Central memory CD8-positive, alpha-beta T cell (primary cell): ENCODE measurements at regions not wholly inside any gene's neighbourhood (a gene's known extent, or its start where the extent isn't known, plus 50 kb on each side); places are given as distances from the start of the nearest gene placed in this dataset.
"Not testable (repeated sequence)": the region's sequence is repeated elsewhere in the genome, so short reads cannot be mapped to it uniquely, and the experiment has no call there.

Experiments used
- ATAC-seq: fragments of 150-1000 bp; cut with Tn5 transposase; replicated peaks from 2 replicates; pipeline ENCODE4 v1.10.0; 2022; ENCODE audit warnings: mild to moderate bottlenecking, moderate FRiP score, moderate number of reproducible peaks; ENCODE audit not compliant: poor library complexity, severe bottlenecking; ENCODE audit errors: extremely low read depth
- DNase-seq, 2 donors: peaks; one replicate each; pipeline ENCODE4 v3.0.0; 2021; ENCODE audit warnings: low spot score in 2 of 2
- H3K27ac Mint-ChIP-seq: one replicate; pipeline ENCODE4 v1.8.0; 2022; ENCODE audit warnings: low read depth, mild to moderate bottlenecking, moderate library complexity, mixed read lengths
- H3K27me3 Mint-ChIP-seq: one replicate; pipeline ENCODE4 v1.8.0; 2022; ENCODE audit warnings: mixed read lengths
- H3K36me3 Mint-ChIP-seq: one replicate; pipeline ENCODE4 v1.8.0; 2022; ENCODE audit warnings: mild to moderate bottlenecking, moderate library complexity, mixed read lengths; ENCODE audit not compliant: insufficient read depth
- H3K4me1 Mint-ChIP-seq: one replicate; pipeline ENCODE4 v1.8.0; 2022; ENCODE audit warnings: mixed read lengths
- H3K4me3 Mint-ChIP-seq: one replicate; pipeline ENCODE4 v1.8.0; 2022; ENCODE audit warnings: mild to moderate bottlenecking, moderate library complexity, mixed read lengths
- H3K9me3 Mint-ChIP-seq: one replicate; pipeline ENCODE4 v1.8.0; 2022; ENCODE audit warnings: mixed read lengths

DNA sequence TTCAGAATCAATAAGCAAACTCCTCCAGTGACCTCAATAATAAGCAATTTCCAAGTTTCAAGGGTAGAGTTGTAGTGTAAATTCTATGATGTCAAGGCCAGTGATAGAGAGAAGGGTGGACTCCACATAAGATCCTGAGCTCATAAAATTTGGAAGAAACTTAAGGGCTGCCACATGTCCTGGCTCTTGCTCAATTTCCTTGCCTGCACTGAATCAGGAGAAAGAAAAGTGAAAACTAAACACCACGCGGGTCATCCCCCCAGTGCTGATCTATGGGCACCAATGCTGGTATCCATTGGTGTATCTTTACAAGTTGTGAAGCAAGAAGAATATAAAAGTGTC is 392.0 kb upstream of the INTU start:
- Mint-ChIP-seq H3K27me3 (no peaks in the 10 kb centered on the region), H3K4me1 (no peaks in the 10 kb centered on the region), H3K4me3 (no peak overlapping the region), H3K27ac (no peak overlapping the region), H3K36me3 (no peaks in the 10 kb centered on the region), H3K9me3 (peaks cover 6% of the 10 kb centered on the region)
- DNase-seq: no peak
- ATAC-seq: no peak

DNA sequence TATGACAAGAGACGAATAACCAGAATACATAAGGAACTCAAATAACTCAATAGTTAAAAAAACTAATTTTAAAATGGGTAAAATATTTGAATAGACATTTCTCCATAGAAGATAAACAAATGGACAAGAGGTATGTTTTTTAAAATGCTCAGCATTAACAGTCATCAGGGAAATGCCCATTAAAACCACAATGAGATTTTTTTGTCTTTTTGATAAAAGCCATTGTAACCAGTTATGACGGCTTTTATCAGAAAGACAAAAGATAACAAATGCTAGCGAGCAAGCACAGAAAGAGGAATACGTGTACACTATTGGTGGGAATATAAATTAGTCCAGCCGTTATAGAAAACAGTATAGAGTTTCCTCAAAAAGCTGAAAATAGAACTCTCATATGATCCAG is 388.2 kb upstream of the INTU start:
- Mint-ChIP-seq H3K9me3 (peaks cover 28% of the 10 kb centered on the region), H3K4me3 (no peak overlapping the region), H3K27me3 (no peaks in the 10 kb centered on the region), H3K36me3 (no peaks in the 10 kb centered on the region), H3K27ac (no peak overlapping the region), H3K4me1 (no peaks in the 10 kb centered on the region)
- ATAC-seq (no peak), DNase-seq (no peak)

DNA sequence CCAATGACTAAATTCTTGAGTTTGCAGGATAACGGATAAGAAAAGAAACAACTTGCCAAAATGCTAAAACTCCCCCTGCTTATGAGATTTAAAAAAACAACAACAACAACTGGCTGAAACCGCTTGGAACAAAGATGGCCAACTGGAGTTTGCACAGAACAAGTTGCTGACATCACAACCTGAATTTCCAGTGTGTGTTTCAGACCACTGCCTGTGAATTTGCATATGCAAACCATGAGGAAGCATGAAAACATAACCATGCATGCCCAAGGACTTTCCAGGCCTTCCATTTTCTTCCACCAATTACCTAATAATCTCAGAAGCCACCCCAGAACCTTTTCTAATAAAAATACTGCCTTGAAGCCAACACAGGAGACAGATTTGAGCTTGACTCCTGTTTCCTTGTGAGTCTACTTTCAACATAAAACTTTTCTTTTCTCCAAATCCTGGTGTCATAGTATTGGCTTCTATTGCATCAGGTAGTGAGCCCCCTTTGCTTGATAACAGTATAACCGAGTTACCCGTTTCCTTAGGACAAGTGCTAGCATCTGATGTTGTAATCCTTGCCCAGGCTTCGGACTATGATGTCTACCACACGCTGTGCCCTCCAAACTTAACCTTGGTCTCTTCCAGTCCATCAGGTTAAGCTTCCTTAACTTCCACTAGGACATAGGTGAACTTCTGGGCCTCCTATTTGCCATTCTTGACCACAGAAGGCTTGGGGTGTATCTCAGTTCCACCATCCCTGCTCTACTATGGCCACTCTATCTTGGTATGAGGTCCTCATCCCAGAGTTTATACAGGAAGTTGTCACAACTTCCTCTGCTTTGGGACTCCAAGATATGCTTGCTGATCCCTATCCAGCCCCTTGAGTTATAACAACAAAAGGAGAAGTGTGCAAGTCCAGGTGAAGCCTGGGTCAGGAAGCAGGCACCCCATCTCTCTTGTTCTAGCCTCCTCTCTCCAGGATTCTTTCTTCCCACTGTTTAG is 385.5 kb upstream of the INTU start:
- H3K27ac Mint-ChIP-seq: no peak overlapping the region

DNA sequence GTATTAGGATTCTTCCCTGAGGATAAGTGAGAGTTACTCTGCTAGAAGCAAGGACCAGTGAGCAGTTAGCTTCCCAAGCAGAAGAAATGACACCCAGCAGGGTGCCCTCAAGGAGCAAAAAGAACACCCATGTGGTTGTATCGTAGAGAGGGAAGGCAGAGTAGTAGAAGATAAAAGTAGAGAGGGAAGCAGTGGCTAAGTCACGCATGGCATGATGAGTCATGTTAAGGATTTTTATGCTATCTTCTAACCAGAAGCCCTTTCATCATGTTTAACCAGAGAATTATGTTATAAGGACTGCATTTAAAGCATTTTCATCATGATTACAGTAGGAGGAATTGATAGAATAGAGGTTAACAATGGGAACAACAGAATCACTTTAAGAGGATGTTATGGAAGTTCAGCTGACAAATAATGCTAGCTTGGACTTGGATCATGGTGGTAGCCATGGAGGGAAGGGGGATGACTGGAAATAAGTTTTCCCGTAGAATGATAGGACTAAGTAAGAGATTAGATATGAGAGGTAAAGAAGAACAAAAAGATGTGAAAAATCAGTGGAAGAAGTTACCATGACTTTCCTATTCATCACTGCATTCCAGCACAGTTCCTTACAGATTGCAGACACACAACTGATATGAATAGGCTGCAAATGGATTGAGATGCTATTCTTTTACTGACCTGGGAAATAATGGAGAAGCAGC is 383.5 kb upstream of the INTU start:
- Mint-ChIP-seq H3K4me3 (no peak overlapping the region), H3K36me3 (no peaks in the 10 kb centered on the region), H3K27me3 (no peaks in the 10 kb centered on the region), H3K27ac (no peak overlapping the region), H3K9me3 (peaks cover 30% of the 10 kb centered on the region), H3K4me1 (no peaks in the 10 kb centered on the region)
- DNase-seq: no peak
- no peak for ATAC-seq

More for the DNA sequence above, 385.5 kb upstream of the INTU start:
- Mint-ChIP-seq H3K4me3 (no peak overlapping the region), H3K27me3 (no peaks in the 10 kb centered on the region), H3K9me3 (peaks cover 30% of the 10 kb centered on the region), H3K4me1 (no peaks in the 10 kb centered on the region), H3K36me3 (no peaks in the 10 kb centered on the region)
- ATAC-seq: no peak
- DNase-seq: no peak

DNA sequence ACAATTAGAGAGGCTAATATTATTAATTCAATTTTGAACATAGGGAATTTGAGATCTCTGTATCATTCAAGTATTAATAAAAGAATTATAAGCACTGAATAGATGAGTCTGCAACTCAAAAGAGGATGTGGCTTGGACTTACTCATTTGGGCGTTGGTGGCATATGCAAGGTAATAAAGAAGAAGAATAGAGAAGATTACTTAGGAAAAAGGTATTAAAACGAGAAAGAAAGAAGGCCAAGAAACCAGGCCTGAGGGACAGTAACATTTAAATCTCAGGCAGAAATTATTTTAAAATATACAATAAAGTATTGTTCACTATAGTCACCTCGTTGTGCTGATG is 383.0 kb upstream of the INTU start:
- no peaks in the 10 kb centered on the region for H3K4me1 Mint-ChIP-seq
- H3K27me3 Mint-ChIP-seq: no peaks in the 10 kb centered on the region
- H3K9me3 Mint-ChIP-seq: peaks cover 30% of the 10 kb centered on the region
- H3K36me3 Mint-ChIP-seq: no peaks in the 10 kb centered on the region
- H3K4me3 Mint-ChIP-seq: no peak overlapping the region
- ATAC-seq (no peak), DNase-seq (no peak)
- no peak overlapping the region for H3K27ac Mint-ChIP-seq

DNA sequence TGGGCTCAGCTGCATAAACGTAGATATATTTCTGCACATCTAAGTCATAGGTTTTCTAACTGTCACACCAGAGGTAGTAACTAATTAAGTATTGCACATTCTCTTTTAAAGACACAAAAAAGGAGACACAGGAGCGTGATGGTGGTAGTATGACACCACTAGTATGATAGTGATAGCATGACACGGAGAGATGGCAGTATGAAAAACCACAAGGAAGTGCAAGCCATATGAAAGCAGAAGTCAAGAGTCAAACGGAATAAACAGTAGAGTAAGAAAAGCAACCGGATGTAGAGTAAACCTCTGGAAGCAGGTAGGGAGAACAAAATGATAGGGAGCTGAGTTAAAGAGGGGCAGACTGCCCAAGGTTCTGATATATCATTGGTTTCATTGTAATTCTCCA is 382.2 kb upstream of the INTU start:
- no peak for ATAC-seq
- no peak for DNase-seq
- Mint-ChIP-seq H3K27ac (no peak overlapping the region), H3K36me3 (no peaks in the 10 kb centered on the region), H3K9me3 (peaks cover 30% of the 10 kb centered on the region), H3K27me3 (no peaks in the 10 kb centered on the region), H3K4me3 (no peak overlapping the region), H3K4me1 (no peaks in the 10 kb centered on the region)

DNA sequence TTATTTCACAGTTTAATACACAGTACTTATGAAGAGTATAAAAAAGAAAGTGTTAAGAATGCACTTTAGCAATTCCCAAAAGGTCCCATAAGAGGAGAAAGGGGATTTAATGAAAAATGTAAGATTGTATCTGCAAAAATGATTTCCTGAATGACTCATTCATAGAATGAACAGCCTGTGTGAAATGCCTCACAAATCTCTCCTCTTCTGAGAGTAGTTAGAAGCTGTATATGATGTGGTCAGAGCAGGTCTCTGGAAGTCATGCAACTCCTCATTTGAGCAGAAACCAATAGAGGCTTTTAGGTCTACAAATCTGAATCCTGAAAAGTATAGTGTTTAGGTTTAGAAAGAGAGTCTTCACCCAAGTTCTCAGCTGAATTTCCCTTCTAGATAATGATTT is 381.3 kb upstream of the INTU start:
- no peak for ATAC-seq
- Mint-ChIP-seq H3K4me1 (no peaks in the 10 kb centered on the region), H3K27me3 (no peaks in the 10 kb centered on the region), H3K27ac (no peak overlapping the region), H3K4me3 (no peak overlapping the region), H3K36me3 (no peaks in the 10 kb centered on the region), H3K9me3 (peaks cover 30% of the 10 kb centered on the region)
- no peak for DNase-seq

DNA sequence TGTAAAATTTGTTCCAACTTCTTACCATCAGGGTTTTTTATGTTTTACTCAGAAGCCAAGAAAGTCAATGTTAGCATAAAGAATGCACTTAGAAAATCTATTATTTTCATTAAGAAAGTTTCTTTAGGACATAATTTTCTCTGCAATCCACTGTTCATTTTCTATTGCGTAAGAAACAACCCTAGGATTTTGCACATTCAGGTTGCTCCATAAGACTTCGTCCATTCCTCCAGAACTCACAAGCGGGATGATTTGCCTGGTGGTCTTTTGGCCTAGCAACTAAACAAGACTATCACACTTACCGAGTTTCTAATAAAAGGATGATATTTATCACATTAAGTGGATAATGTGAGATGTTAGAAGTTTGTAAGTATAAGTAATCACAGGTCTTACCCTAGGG is 376.3 kb upstream of the INTU start:
- Mint-ChIP-seq H3K4me1 (no peaks in the 10 kb centered on the region), H3K27me3 (no peaks in the 10 kb centered on the region), H3K27ac (no peak overlapping the region), H3K9me3 (peaks cover 8% of the 10 kb centered on the region), H3K4me3 (no peak overlapping the region), H3K36me3 (no peaks in the 10 kb centered on the region)
- DNase-seq (no peak), ATAC-seq (no peak)

DNA sequence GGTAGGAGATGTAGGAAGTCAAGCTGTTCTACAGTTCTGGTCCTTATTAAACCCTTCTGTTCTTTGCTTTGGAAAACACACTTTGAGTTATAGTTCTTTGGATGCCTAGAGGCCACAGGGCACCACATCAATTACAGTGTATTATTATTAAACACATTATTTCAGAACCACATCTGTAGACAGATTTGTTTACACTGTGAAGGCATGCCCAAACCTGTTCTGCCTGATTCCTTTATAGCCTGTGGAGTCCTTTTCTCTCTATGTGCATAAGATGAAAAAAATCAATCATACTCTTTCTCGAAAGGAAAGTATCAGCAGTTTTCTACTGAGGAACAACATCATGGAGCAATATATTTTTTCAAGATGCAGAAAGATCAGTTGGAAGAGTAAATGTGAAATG is 371.3 kb upstream of the INTU start:
- peaks cover 14% of the 10 kb centered on the region for H3K9me3 Mint-ChIP-seq
- no peak overlapping the region for H3K27ac Mint-ChIP-seq
- no peak overlapping the region for H3K4me3 Mint-ChIP-seq
- DNase-seq (no peak), ATAC-seq (no peak)
- no peaks in the 10 kb centered on the region for H3K4me1 Mint-ChIP-seq
- no peaks in the 10 kb centered on the region for H3K36me3 Mint-ChIP-seq
- H3K27me3 Mint-ChIP-seq: no peaks in the 10 kb centered on the region

DNA sequence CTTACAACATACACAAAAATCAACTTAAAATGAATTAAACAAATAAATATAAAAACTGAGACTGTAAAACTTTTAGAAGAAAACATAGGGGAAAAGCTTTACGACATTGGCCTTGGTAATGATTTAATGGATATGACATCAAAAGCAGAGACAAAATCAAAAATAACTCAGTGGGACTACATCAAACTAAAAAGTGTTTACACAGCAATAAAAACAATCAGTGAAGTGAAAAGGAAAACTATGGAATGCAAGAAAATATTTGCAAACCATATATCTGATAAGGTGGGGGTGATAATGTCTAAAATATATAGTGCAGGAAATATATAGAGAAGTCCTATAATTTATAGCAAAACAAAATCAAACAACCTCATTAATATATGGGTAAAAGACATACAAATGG is 364.4 kb upstream of the INTU start:
- H3K27ac Mint-ChIP-seq: no peak overlapping the region
- no peaks in the 10 kb centered on the region for H3K27me3 Mint-ChIP-seq
- no peaks in the 10 kb centered on the region for H3K4me1 Mint-ChIP-seq
- H3K4me3 Mint-ChIP-seq: no peak overlapping the region
- no peak for ATAC-seq
- peaks cover 11% of the 10 kb centered on the region for H3K9me3 Mint-ChIP-seq
- no peak for DNase-seq
- H3K36me3 Mint-ChIP-seq: no peaks in the 10 kb centered on the region

DNA sequence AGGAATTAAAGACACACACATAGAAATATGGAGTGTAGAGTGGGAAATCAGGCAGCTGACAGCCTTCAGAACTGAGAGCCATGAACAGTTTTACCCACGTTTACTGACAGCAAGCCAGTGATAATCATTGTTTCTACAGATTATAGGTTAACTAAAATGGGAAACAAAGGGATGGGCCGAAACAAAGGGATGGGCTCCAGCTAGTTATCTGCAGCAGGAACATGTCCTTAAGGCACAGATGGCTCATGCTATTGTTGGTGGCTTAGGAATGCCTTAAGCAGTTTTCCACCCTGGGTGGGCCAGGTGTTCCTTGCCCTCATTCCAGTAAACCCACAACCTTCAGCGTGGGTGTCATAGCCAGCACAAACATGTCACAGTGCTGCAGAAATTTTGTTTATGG is 355.7 kb upstream of the INTU start:
- not testable (repeated sequence) for H3K27me3 Mint-ChIP-seq, H3K36me3 Mint-ChIP-seq, H3K4me3 Mint-ChIP-seq, H3K4me1 Mint-ChIP-seq, H3K27ac Mint-ChIP-seq, ATAC-seq, DNase-seq
- H3K9me3 Mint-ChIP-seq: peaks cover 27% of the 10 kb centered on the region

DNA sequence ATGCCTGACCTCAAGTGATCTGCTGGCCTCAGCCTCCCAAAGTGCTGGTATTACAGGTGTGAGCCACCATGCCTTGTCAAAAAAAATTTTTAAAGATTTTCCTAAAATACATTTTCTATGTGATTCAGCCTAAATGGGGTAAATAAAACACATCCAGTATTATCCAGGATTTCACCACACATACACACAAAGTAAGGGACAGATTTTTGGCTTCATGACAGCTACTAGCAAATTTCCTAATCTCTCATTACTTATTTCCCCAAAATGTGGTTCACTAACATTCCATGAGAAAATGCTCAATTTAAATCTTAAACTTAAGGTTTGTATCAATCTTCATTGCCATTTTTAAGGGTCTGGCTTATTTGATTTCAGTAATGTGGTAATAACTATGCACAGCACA is 348.5 kb upstream of the INTU start:
- no peak overlapping the region for H3K4me3 Mint-ChIP-seq
- no peaks in the 10 kb centered on the region for H3K4me1 Mint-ChIP-seq
- H3K9me3 Mint-ChIP-seq: peaks cover 30% of the 10 kb centered on the region
- ATAC-seq (no peak), DNase-seq (no peak)
- no peaks in the 10 kb centered on the region for H3K27me3 Mint-ChIP-seq
- H3K36me3 Mint-ChIP-seq: no peaks in the 10 kb centered on the region
- H3K27ac Mint-ChIP-seq: no peak overlapping the region

DNA sequence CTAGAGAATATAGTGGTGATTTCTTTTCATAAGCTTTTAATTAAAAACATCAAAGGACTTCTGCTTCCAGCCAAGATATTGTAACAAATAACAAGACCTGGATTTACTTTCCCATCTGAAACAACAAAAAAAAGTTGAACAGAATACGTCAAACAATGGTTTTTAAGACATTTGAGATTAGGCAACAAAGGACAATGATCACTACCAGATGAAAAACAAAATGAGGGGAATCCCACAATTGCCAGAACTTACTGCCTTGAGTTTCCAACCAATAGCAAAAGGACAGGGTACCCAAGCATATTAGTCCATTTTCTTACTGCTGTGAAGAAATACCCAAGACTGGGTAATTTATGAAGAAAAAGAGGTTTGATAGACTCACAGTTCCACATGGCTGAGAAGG is 341.4 kb upstream of the INTU start:
- no peaks in the 10 kb centered on the region for H3K27me3 Mint-ChIP-seq
- no peaks in the 10 kb centered on the region for H3K36me3 Mint-ChIP-seq
- no peak overlapping the region for H3K4me3 Mint-ChIP-seq
- no peak overlapping the region for H3K27ac Mint-ChIP-seq
- H3K4me1 Mint-ChIP-seq: no peaks in the 10 kb centered on the region
- H3K9me3 Mint-ChIP-seq: peaks cover 17% of the 10 kb centered on the region
- ATAC-seq (no peak), DNase-seq (no peak)
